ENCODE measurements at regions not wholly inside any gene's neighbourhood (a gene's known extent, or its start where the extent isn't known, plus 50 kb on each side); places are given as distances from the start of the nearest gene placed in this dataset.

DNA sequence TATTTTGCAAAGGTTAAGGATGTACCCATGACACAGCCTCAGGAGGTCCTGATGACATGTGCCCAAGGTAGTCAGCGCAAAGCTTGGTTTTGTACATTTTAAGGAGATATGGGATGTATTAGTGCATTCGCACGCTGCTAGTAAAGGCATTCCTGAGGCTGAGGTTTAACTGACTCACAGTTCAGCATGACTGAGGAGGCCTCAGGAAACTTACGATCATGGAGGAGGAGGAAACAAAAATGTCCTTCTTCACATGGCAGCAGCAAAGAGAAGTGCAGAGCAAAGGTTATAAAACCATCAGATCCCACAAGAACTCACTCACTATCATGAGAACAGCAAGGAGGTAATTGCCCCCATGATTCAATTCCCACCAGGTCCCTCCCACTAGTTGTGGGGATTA, 1017.4 kb downstream of the EFNB2 start:
- DNase-seq (no peak), ATAC-seq (no peak)
- intact Hi-C loops (cut with DNase I) = no loop called here

DNA sequence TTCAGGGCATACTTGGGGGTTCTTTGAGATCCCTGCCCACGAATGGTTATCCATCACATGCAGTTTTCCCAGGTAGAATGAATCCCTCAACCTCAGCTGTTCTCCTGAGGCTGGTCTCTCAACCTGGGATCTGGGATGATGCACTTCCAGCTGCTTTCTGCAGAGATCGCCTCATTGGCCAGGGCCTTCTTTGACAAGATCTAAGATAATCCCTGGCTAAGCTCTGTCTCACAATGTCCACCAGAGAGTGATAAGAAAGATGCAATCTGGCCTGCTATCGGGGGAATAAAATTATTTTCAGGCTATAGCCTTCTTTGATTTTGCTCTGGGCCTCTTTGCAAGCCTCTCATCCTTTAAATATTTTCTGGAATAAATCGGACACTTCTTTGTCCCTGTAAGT, 1021.1 kb downstream of the EFNB2 start:
- DNase-seq = no peak
- intact Hi-C loops (cut with DNase I) = no loop called here
- no peak for ATAC-seq

DNA sequence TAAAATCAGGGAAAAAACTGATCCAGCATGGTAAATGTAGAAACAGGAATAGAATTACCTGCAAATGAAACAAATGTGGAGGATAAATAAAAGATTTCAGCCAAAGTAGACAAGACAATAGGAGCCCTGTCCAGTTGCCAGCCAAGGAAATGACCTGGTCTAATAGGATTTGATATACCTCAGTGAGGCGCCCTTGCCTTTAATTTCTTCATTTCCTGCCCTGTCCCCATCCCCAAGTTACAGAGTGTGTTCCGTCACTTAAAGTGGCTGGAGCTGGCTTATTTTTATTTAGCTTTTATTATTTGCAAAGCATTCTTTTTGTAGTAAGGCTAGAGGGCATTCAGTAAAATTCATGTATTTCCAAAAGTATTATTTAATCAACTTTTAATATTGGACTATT, 1022.0 kb downstream of the EFNB2 start:
- DNase-seq (no peak), ATAC-seq (no peak)
- intact Hi-C loops (cut with DNase I) = no loop called here

DNA sequence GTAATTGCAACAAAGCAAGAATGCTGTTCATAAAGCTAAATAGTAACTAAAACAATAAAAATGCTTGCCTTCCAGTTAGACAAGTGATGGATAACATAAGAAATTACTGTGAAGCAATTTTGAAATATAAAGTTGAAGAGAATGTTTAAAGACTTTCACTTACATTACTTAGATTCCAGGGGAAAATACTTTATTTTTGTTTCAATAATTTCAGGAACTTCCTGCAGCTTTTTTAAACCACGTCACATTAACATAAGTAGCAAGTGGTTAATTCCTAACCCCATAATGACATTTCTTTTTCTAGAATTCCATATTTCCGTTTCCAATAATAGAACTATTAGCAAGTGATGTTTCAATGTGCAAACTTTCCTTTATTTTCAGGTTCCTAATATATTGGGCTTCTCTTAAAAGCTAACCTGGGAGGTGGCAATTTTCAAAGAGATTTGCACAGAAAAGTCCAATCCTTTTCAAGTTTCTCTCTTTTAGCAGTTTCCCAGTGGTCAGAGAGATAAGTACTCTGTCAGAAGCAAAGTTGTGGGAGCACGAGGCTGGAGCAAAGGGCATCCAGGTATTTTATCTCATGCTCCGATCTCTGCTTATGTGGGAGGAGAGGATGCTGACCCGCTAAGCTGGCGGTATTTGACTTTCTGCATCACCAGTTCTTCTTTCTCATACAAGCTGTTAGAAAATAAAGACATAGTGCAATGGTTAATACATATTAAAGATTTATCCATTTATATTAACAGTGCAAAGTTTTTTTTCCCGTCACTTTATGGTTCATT, 1025.3 kb downstream of the EFNB2 start:
- intact Hi-C loops (cut with DNase I) = no loop called here
- DNase-seq (no peak), ATAC-seq (no peak)

DNA sequence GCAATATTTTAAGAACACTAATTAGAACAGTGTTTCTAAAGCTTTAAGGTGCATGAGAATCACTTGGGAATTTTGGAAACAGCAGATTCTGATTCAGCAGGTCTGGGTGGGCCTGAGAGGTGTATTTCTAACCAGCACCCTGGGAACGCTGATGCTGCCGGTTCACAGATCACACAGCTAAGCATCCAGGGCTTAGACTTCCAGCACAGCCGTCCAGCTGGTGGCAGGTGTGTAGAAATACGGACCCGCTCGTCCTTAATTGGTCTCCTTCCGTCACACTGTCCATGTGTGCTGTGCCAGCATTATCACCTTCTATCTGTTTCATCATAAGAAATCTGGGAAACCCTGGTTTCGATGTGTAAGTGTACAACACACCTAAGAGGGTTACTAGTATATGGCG, 1029.0 kb downstream of the EFNB2 start:
- DNase-seq = no peak
- ATAC-seq = no peak
- intact Hi-C loops (cut with DNase I) = no loop called here

DNA sequence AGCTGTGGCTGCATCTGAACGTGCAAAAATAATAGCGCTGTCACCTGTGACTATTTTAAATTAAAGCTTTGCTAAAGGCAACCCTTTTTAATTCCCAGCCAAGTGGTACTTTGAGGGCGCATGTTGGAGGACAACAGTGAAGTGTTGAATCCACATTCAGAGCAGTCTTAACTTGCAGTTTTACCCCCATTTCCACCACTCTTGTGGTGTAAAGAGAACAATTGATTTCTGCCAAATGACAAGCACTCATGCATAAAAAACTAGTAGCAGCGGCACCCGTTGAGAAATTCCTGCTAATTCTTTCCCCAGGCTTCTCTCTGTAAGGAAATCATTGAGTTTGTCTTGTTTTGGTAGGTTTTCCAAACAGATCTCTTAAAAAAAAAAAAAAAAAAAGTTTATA, 1033.3 kb downstream of the EFNB2 start:
- no peak for ATAC-seq
- no peak for DNase-seq
- intact Hi-C loops (cut with DNase I) = no loop called here

DNA sequence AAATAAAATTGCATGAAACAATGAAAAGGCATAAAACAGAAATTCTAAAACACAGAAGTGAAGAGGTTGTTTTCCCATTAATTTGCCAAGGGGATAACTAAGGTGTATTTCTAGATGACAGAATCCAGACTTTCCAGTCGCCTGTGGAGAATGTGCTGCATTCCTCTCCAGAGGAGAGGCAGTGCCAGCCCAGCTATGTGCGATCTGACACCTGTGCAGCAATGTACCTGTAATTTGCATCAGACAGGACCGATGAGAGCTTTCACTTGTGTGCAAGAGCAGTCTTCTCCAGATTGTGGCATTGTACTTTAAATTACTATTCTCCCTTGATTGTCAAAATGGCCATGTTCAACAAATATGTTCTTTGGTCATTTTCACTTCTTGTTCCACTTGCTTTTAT, 1037.9 kb downstream of the EFNB2 start:
- ATAC-seq (no peak), DNase-seq (no peak)
- intact Hi-C loops (cut with DNase I) = no loop called here

DNA sequence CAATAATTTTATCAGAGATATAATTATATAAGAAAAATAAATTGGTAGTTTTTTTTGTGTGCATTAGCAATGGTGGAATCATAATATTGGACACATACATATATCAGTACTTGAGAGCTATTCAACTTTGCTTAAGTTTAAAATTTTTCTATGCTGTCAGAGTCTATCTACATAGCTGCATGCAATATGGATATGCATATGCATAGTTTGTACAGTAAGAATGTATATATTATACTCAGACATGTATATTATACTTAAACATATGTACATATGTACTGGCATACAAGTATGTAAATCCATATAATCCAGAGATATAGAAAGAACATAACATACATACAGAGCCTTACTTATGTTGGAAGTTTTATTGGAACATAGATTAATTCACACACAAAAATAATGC, 1043.2 kb downstream of the EFNB2 start:
- no peak for ATAC-seq
- intact Hi-C loops (cut with DNase I) = no loop called here

DNA sequence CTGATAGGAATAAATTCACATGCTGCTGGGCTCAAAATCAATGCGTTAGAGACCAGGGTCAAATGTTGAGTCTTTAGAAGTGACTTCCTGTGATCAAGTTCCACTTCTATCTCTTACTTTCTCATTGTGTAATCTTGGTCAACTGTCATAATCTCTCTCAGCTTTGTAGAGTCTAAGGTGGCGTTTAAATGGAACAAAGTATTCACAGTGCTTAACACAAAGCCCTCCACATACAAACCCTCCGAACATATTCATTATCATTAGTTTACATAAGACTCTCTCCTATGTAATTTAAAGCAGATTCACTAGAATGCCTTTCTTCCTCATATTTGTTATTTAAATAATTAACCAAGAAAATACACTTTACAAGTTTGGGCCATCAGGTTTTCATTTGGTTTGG, 1044.1 kb downstream of the EFNB2 start:
- intact Hi-C loops (cut with DNase I) = no loop called here

More for the DNA sequence above, 1043.2 kb downstream of the EFNB2 start:
- DNase-seq = no peak

DNA sequence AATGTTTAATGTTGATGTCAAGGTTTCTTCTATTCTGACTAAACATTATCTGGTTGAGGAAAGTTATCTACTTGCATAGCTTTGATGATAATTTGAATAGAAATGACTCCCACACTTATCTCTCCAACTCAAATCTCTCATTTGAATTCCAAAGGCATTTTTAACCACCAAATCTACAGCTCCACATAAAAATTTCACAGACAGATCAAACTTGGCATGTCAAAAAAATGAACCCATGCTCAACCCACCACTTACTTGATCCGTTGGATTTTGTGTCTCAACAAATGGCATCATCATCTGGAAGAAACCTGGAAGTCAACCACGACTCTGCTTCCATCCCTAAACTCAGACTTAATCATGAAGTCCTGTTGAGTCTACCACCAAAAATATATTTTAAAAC, 1050.4 kb downstream of the EFNB2 start:
- DNase-seq (no peak), ATAC-seq (no peak)
- intact Hi-C loops (cut with DNase I) = no loop called here

More for the DNA sequence above, 1044.1 kb downstream of the EFNB2 start:
- ATAC-seq (no peak), DNase-seq (no peak)

DNA sequence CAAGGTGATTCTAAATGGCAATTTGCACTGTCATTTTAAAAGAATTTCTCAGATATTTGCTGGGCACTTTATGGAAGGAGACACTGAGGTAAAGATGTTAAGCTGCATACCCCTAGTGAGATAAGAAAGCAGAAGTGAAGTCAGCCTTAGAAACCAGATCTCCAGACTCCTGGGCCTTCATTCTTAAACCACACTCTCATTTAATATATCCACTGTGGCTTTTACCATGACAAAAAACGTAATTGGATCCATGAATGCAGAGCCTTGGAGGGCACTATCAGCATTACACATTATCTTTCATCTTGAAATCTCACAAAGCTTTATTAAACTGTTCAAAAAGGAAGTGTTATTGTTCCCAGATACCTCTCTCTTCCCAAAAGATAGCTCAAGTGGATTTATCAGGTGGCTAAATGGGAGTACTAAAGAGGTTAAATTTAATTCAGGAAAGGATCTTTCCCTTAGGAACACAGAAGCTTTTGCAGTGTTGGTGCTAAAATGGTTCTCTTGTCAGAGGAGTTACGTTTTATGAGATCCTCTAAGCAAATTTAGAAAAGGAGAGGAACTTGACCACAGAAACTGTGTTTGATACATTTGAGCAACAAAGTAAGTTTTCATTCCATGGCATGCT, 1060.4 kb downstream of the EFNB2 start:
- ATAC-seq (no peak), DNase-seq (no peak)
- intact Hi-C loops (cut with DNase I) = no loop called here

DNA sequence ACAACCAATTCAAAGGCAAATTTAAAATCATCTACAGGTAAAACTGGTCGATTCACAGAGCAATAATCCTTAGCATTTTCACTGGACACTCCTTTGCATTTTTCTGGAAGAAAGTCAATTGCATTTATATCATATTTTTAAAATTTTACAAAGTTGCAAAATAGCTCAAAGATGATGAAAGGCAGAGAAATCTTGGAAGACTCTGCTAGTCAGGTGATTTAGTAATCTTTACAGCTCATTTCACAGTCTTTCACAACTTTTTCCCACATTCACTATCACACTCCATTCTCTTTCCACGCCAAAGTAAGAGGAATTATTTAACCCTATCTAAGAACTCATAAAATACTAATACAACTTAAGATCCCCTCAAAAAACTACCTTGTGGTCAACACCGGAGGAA, 1063.8 kb downstream of the EFNB2 start:
- intact Hi-C loops (cut with DNase I) = no loop called here
- DNase-seq (no peak), ATAC-seq (peak in 1 of 2 donors; percentile 69)

DNA sequence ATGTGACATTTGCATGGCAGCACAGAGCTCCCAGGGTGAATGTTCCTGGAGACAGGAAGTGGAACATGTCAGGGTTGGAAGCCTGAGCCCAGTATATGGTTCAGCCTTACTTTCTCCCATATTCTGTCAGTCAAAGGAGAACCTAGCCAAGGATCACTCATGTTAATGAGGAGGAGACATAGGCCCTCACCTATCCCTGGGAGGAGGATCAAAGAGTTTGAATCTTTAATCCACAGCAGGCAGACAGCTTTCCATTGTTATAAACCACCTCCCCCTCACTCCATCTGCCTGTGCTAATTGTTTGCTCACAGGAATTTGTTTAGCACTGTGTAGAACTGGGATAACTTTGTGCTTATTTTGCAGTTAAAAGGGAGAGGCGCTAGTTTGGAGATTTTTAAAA, 1069.1 kb downstream of the EFNB2 start:
- no peak for DNase-seq
- no peak for ATAC-seq
- intact Hi-C loops (cut with DNase I) = no loop called here

DNA sequence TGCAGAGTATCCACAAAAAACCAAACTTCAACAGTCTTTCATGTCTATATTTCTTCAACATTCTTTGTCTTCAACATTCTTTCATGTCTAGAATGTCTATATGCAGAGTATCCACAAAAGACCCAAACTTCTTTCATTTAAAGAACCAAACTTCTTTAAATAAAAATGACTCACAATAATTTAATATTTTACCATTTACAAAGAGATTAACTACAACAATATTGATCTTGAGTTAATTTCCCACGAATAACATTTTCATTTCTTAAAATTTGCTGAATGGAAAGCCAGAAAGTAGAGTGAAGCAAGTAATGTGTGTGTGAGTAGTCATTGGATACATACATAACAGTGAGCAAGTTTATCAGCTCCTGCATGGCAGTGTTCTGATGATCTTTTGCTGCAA, 1069.7 kb downstream of the EFNB2 start, which contains the start of gene DAOA:
Gene DAOA, plus strand, starts transcription at position 301 of the 400 bp plus-strand sequence.
- DNase-seq (no peak), ATAC-seq (no peak)
- intact Hi-C loops (cut with DNase I) = no loop called here

DNA sequence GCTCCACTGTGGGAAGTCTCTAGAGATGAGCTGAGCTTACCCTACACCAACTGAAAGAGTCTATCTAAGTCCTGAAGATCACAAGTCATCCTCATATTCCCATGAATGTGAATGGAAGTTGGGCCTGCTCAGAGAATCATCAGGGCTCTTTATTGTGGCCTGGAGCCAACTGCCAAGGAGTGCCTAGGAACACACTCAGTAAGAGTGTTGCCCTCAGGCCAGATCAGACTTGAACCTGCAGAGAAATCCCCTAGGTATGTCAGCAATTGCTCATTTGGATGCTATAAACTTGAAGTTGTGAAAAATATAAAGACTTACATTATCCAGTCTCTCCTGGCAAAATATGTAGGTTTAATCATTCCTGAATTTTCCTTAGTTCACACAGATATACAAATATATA, 1070.2 kb downstream of the EFNB2 start:
- ATAC-seq (no peak), DNase-seq (no peak)
- intact Hi-C loops (cut with DNase I) = no loop called here

DNA sequence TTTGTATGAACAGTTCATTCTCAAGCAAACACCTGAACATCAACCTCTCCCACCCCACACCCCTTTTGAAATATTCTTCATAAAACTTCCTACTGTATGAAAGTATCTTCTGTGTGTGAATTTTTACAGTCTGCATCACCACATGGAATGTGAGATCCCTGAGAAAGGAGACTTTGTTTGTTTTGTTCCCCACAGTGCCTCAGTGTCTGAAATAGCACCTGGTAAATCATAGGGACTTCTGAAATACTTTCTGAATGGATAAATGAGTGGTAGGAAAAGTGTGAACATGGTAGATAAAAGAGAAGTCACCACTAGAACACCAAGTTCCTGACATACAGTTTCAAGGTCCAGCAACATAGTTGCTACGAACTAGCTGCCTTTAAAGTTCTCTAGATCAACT, 1071.2 kb downstream of the EFNB2 start:
- no peak for ATAC-seq
- no peak for DNase-seq
- intact Hi-C loops (cut with DNase I) = no loop called here

DNA sequence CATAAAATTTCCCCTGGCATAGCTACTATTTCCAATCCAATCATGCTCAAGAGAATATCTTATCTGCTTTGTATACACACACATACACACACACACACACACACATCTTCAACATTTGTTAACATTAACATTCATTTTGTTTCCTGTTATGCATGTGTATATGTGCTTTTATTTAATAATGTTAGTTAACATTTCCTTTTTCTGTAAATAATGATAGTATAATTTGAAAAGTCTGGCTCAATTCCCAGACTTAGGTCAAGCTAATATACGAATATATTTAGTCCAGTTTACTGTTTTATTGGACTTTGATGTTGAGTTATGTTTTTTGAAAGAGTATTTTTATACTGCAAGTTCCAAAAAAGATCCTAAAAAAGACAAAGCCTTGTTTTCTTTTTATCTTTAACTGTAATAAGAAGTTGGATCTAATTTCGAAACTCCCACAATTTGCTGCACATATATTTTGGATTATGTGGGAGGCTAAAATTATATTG, 1072.4 kb downstream of the EFNB2 start:
- no peak for DNase-seq
- intact Hi-C loops (cut with DNase I) = no loop called here
- no peak for ATAC-seq

DNA sequence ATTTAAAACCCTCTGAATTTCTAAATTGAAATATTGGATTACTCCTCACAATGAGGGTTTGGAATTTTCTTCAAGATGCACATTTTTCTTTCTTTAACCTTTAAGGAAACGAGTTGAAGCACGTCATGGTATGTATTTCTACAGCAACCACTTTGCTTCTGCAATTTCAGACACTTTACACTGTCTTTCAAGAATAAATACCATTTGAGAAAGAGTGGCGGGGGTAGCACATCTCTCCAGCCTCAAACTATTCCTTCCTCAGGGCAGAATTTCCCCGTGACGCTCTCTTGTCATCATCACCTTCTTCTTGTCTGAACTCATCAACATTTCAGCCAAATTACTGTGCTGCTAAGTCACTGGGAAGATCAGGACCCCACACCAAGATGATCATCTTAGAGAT, 1073.4 kb downstream of the EFNB2 start:
- no peak for ATAC-seq
- no peak for DNase-seq
- intact Hi-C loops (cut with DNase I) = no loop called here

DNA sequence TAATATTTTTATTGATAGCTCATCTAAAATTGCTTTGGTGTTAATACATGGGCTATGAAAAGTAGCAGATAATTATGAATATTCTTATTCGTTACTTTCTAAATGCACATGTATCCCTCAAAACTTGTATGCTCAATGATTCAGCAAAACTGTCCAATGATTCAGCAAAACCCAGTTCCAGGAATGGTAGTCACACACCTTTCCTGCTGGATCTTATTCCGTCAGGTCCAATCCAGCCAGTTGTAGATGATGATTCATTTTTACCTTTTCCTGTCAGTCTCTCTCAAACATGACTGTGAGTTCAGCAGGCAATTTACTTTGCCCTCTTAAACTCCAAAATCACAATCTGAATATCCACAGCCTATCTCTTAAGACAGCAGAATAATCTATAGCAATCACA, 1082.6 kb downstream of the EFNB2 start:
- intact Hi-C loops (cut with DNase I) = no loop called here
- ATAC-seq (no peak), DNase-seq (no peak)

DNA sequence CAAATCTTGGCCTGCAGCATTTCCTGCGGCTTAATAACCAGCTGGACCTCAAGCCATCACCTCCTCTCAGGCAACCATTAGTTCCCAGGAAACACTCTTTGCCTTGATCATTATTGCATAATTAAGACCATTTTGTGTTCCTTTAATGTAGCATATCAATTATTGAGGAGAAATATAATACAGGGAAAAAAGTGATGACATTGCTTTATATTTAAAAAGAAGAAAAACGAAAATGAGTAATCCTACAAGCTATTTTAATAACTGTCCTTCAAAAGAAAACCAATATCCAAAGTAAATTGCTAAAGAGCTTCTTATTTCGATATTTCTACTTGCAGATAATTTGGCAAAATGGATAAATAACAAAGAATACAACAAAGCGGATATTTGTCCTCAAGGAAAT, 1084.7 kb downstream of the EFNB2 start:
- no peak for DNase-seq
- intact Hi-C loops (cut with DNase I) = no loop called here
- ATAC-seq = no peak

DNA sequence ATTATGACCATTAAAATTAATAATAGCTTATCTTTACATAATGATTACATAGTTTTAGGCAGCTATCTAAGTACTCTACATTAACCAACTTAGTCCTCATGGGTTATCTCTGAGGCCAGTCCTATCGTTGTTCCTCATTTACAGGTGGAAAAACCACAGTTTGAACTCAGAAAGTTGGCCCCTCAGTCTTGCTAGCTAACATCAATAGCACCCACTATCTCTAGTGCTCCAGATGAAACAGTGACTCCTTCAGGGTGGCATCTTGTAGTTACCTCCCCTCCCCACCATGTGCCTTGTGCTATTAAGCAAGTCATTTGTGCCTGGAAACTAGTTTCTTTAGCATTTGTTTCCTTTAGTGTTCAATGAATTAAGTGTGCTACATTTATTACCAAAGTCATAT, 1086.7 kb downstream of the EFNB2 start:
- intact Hi-C loops (cut with DNase I) = no loop called here
- no peak for DNase-seq
- ATAC-seq = no peak

Measured in left cardiac atrium (tissue), 4 donors.